Activated CD8-positive, alpha-beta memory T cell treated with anti-CD3 and anti-CD28 coated beads, Interleukin-2, amount 50 U/mL, for 4 hours (primary cell): ENCODE measurements at regions not wholly inside any gene's neighbourhood (a gene's known extent, or its start where the extent isn't known, plus 50 kb on each side); places are given as distances from the start of the nearest gene placed in this dataset.
"Not testable (repeated sequence)": the region's sequence is repeated elsewhere in the genome, so short reads cannot be mapped to it uniquely, and the experiment has no call there.

Experiments
- DNase-seq: peaks from one replicate; pipeline ENCODE4 v3.0.0-alpha.2; 2020

DNA sequence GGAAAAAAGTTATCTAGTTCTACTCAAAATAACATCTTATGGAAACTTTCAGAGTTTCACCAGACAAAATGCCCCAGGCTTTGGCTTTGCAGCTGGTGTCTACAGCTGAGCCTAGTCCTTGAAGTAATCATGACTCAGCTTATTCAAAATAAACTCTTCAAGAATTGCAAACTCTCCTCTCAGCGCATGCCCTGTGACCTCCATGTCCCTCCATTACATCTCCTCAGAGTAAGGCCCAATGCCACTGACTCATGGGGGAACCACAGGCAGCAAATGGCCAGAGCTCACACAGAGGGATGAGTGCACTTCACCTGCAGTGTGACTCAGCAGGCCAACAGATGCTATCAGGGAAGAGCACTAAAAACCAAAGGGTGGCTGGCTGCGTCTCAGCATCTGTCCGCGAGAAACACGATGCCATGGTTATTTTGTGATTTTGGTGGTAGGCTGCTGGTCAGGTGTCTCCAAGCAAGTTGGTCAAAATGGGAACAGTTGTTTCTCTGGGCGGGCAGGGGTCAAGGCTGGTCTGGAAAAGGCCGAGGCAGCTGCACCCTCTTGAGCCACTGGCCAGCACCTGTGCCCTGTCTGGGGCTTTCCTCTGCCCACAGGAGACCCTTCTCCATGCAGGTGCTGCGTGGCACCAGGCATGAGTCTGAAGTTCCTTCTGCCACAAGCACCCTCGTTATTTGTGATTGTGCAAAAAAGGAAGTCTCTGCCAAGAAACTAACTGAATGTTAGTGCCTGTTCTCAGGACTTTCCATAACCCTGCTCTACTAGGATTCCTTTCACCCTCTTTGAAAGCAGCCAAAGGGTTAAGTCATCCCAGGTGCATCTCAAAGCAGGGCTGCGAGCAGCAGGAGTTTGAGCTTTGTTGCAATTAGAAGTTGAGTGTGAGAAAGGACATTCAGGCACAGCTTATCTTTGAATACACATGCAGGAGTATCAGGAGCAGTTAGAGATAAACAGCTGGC lies 118.1 kb upstream of the PLGLB2 start:
- not testable (repeated sequence) for DNase-seq

- DNase-seq, result not testable (repeated sequence)
Observed at GRCh38 chr2:87630892-87631291, 117.0 kb upstream of the PLGLB2 start.

DNA sequence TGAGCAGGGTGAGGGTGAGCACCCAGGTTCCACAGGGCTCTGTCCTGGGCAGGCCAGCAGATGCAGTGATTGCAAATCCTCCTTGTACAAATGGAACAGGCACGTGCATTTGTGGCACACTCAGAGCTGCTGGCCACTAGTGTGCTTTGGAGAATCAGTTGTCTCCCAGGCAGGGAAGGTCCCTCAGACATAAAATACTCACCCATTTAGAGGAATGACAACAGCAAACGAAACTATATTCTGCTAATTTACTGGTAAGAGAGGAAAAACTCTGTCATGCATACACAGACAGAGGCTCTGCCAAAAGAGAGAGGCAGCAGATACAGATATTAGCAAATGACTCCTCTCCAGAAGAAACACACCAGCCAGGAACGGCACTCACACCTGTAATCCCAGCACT lies 116.5 kb upstream of the PLGLB2 start:
- DNase-seq, result not testable (repeated sequence)

GRCh38 chr2:87633287-87633963 lies 114.5 kb upstream of the PLGLB2 start:
- DNase-seq, result not testable (repeated sequence)

DNA sequence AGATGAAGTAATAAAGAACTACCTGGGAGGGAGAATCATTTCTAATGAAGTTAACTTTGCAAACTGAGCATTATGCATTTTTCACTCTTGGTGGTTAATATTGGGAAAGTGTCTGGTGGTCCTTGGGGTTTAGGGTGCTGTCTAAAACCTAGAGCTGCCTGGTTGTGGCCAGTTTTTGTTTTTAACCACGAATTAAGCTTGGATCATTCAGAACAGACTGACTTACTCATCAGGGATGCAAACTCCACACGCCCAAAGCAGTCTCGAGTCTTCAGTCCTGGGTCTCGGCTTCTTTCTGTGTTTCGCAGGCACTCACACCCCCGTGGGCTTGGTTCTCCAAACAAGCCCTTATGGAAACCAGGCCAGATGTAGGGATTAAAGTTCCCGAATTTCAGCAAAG lies 113.8 kb upstream of the PLGLB2 start:
- not testable (repeated sequence) for DNase-seq

DNA sequence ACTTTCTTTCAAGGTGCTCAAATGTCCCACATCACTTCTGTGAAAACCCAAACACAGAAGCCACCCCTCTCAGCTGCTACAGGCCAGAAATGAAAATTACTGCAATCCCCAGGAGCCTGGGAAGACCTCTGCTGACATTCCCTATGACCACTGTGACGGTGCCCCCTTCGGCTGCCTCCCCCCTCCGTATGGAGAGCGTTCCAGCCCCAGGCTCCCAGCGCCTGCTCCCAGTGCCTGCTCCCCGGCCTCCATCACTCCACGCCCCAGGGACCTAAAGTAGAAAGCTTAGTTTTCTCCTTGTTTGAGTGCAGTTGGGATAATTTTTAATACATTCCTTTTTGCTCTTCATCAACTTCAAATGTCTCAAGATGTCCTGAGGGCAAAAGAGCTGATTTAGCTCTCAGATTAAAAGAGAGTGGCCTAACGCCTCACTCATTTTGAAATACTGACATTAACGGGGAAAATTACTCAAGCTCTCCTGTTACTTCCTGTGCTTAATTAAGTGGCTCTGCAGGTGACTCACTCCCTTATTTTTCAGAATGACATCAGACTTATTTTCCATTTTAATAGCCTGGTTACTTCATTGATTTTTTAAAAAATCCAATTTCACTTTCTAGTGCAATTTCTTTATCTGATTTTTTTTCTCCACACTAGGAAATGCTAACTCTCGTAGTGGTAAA lies 112.8 kb upstream of the PLGLB2 start:
- not testable (repeated sequence) for DNase-seq

DNA sequence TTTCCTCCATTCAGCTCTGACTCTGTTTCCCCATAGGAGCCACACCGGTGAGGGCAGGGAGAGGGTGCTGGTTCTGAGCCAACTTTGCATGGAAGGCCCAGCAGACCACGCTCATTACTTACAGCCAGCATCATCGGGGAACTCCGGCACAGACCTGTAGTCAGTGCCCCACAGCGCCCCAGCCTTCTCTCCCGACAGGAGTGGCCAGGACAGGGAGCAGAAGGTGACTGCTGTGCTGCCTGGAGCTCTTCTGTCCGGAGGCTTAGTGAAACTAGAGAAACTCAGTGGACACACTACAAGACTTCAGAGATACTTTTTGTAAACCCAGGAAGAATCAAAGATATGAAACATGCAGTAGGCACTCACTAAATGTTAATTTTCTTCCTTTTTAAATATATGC lies 111.6 kb upstream of the PLGLB2 start:
- not testable (repeated sequence) for DNase-seq

DNA sequence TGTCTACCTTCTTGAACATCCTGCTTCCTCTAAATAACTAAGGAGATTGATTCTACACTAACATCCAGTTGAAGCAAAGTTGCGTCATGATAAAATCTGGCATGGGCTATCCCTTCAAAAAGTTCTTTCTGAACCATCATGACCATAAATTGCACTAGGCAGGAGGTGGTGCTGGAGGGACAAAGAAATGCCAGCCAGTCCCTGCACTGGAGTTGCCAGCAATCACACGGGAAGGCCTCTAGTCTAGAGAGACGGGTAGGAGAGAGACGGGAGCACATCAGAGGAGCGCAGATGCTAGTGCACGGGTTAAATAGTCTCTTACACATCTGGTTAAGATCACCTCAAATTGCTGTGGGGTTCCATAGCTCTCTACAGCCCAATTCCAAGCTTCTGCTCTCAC lies 111.2 kb upstream of the PLGLB2 start:
- not testable (repeated sequence) for DNase-seq

DNA sequence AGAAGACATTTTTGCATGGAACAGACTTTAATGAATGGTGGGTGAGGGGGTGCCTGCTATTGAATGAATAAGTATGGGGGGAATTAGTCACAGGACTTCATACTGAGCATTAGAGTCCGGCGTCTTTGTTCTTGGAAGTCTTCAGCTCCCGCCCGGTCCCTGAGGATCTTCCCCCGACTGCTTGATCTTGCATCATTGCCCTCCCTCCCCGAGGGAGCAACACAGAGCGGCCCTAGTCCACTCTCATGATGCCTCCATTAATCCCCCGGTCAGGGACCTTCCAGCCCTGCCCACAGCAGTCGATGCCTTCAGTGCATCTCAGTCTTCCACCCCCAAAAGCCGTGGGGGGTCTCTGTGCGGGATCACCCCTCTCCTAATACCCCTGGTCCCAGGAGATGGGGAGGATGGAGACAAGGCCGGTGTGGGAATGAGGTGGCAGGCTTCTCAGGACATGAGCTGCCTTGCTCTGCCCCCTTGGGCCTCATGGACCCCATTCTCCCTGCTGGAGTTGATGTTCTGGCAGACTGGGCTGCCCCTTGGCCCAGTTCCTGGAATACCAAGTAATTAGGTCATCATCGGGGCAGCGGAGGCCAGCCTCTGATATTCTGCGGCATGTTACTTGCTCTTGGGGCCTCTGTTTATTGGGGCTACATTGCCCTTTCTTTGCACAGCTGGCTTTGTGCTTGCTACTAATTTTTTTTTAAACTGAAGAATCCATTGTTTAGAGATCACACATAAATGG lies 110.5 kb upstream of the PLGLB2 start:
- not testable (repeated sequence) for DNase-seq

DNA sequence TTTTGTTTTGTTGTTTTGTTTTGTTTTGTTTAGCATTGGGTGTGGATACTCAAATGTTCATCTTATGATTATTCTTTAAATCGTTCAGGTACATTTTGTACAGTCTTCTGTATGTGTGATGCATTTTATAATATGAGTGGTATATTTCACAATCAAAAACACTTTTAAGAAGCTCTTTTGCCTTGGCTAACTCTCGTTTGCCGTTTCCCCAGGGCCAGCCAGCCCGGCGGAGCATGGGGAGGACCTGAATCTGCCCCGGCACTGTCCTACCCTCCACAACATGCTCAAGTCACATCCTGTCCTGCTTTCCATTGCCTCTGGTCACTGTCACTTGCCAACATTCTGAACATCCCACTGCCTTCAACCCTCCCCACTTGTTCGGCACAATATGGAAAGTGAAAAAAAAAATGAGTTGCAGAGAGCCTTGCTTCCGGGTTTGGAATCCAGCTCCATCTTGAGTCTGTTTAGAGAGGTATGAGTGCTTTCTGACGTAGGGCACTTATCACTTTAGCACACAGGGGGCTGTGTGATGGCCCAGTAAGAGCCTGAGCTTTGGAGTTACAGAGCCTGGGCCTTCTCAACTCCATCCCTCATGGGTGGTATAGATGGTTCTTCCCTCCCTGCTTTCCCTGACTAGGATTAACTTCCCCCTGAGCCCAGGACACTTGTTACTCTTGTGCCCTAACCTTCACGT lies 109.6 kb upstream of the PLGLB2 start:
- not testable (repeated sequence) for DNase-seq

- DNase-seq, result not testable (repeated sequence)
Observed at GRCh38 chr2:87638872-87639271, 109.0 kb upstream of the PLGLB2 start.

DNA sequence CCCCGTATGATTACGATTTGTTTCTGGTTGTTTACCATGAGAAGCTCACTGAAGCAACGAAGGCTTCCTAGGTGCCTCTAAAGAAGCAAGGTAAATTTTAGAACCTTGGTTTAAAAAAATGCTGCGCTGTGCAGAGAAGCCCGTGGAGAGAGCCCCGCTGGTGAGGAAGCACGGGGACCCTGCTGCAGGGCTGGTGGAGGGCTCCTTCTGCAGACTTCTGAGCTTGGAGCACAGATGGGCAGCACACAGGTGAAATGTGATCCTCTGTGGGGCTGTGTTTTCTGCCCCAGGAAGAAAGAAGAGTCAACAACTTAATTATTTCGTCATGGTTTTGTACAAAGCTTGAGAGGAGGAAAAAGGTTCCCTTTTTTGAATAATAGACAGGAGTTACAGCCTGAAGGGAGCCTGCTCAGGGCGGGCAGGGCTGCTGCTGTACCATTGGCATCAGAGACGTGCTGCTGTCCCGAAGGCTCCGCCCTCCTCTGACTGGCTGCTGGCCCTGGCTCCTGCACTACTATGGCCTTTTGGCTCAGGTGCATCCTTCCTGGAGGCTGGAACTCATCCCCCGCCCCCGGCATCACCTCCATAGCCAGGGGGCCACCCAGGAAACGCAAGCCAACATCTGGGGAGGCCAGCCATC lies 108.0 kb upstream of the PLGLB2 start:
- not testable (repeated sequence) for DNase-seq

DNA sequence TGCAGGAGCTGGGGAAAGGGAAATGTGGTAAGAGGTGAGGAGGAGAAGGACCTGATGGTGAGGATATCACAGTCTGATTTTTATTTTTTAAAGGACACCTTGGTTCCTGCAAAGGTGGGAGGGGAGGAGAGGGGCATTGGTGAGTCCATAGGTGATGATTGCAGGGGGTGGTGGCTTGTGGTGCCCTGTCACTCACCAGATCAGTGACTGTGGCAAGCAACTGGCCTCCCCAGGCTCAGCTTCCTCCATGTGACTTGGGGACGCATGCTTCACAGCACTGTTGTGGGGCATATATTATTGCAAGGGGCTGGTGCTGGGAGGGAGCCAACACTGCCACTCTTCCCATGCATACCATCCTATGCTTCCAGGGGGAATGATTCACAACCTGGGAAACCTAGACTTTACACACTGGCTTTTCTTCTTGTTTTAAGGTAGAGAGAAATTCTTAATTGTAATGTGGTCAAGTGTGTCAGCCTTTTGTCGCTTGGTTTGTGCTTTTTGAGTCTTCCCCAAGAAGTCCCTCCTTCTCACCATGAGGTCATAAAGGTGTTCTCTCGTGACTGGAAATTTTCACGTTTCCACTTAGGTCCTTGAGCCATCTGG lies 106.8 kb upstream of the PLGLB2 start:
- DNase-seq, result not testable (repeated sequence)

DNA sequence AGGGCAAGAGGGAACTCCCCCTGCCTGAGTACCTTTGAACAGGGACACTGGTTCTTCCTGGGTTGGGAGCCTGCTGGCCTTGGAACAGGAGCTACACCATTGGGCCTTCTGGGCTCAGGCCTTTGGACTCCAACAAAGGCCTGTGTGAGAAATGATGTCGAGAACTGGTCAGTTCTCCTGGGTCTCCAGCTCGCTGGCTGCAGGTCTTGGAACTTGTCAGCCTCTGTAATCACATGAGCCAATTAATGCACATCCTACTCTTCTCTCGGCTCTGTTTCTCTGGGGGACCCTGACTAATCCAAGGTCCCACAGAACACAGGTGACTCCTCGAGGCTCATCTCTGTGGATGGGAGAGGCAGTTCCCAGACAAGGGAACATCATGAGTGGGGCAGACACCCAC lies 104.7 kb upstream of the PLGLB2 start:
- DNase-seq, result not testable (repeated sequence)

- not testable (repeated sequence) for DNase-seq
Observed at GRCh38 chr2:87647737-87648498, 100.0 kb upstream of the PLGLB2 start.

DNA sequence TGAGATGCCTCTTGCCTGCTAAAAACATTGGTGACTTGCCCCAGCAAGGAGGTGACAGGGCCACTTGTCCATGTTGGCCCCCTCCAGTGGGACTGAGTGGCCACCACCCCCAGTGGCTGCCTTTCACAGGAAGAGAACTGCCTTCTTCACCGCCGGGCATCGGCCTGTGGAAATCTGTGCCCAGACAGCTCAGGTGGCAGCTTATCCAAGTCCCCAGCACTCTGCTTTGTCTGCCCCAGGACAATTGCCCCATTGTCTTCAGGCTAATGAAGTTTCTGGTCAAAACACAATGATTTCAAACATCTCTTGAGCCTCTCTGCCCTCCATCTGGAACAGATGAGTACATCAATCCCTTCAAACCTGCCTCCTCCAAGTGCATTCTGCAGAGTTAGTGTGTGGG lies 99.1 kb upstream of the PLGLB2 start:
- not testable (repeated sequence) for DNase-seq

DNA sequence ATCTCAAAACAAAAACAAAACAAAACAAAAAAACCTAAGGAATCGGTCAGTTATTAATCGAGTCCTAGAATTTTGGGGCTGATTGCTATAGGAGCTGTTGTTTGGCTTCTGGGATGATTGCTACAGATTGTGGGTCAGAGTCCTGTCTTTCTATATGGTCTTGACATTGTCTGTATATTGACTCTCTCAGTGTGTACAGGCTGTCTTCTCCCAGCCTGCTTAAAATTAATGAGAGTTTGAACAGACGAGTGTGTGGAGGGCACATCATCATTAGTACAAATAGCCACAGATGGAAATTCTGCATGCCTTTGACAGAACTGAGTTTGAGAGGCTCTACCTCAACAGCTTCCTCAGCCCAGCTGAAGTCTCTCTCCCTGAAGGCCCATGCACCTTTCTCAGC lies 98.0 kb upstream of the PLGLB2 start:
- not testable (repeated sequence) for DNase-seq

DNA sequence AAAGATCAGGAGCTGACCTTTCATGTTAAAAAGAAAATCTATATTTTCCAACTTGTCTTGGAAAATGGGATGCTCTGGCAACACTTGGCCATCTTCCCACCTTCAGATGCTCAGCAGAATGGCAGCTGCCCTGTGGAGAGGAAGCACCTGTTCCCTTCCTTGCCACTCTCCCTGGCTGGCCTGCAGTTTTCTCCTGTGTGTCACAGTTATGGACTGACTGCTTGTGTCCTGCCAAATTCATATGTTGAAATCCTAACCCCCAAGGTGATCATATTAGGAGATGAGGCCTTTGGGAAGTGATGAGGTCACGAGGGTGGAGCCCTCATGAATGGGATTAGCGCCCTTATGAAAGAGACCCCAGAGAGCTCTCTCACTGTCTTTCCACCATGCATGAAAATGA lies 97.0 kb upstream of the PLGLB2 start:
- DNase-seq, result not testable (repeated sequence)

DNA sequence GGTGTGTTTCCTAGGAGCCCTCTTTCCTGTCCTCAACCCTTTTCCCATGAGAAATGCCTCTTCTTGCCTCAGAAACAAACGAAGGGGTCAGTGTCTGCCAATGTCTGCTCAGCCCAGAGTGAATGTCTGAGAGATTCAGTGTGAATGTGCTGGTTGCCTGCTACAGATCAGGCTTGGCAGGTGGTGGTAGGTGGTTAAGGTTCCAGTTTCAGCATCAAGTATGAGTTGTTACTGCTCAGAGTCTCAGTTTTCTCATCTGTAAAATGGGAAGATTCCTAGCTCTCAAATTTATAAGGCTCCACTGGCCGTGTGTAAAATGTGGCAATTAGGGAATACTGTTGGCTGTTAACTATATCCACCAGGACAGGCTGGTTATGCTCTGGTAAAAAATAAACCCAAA lies 96.3 kb upstream of the PLGLB2 start:
- DNase-seq, result not testable (repeated sequence)

GRCh38 chr2:87653373-87653772 lies 94.5 kb upstream of the PLGLB2 start:
- DNase-seq, result not testable (repeated sequence)
